Stimulated activated CD4-positive, alpha-beta T cell treated with anti-CD3 and anti-CD28 coated beads, Interleukin-1b, Interleukin-23, amount 100 ng/mL, for 4 hours (primary cell): ENCODE measurements at regions not wholly inside any gene's neighbourhood (a gene's known extent, or its start where the extent isn't known, plus 50 kb on each side); places are given as distances from the start of the nearest gene placed in this dataset.

Experiments used
- DNase-seq, 2 donors: peaks; one replicate each; pipeline ENCODE4 v3.0.0-alpha.2; 2020; ENCODE audit warnings: low read depth in 2 of 2

GRCh38 chr7:16320099-16320660, 101.2 kb downstream of the CRPPA start:
- DNase-seq = no peak

GRCh38 chr7:16318989-16319915, 102.1 kb downstream of the CRPPA start:
- DNase-seq = no peak

- no peak for DNase-seq
Measured at GRCh38 chr7:16318463-16318862, 102.9 kb downstream of the CRPPA start.

- no peak for DNase-seq
Measured at GRCh38 chr7:16317406-16317805, 103.9 kb downstream of the CRPPA start.

- DNase-seq = no peak
Measured at GRCh38 chr7:16315280-16315679, 106.1 kb downstream of the CRPPA start.

- no peak for DNase-seq
Measured at GRCh38 chr7:16309129-16309528, 112.2 kb downstream of the CRPPA start.

GRCh38 chr7:16301291-16301690, 120.0 kb downstream of the CRPPA start:
- no peak for DNase-seq

GRCh38 chr7:16300361-16300895, 120.9 kb downstream of the CRPPA start:
- DNase-seq = no peak

GRCh38 chr7:16299853-16300252, 121.5 kb downstream of the CRPPA start:
- no peak for DNase-seq

GRCh38 chr7:16298221-16298620, 123.1 kb downstream of the CRPPA start:
- DNase-seq = no peak

- no peak for DNase-seq
Measured at GRCh38 chr7:16295558-16295957, 125.8 kb downstream of the CRPPA start.

GRCh38 chr7:16293669-16294425, 127.5 kb downstream of the CRPPA start:
- DNase-seq = no peak

GRCh38 chr7:16284581-16284980, 136.8 kb downstream of the CRPPA start:
- no peak for DNase-seq

GRCh38 chr7:16278167-16278787, 143.1 kb downstream of the CRPPA start:
- DNase-seq = no peak

GRCh38 chr7:16271990-16272665, 149.2 kb downstream of the CRPPA start:
- no peak for DNase-seq

GRCh38 chr7:16271355-16271915, 149.9 kb downstream of the CRPPA start:
- no peak for DNase-seq

- no peak for DNase-seq
Measured at GRCh38 chr7:16270844-16271243, 150.5 kb downstream of the CRPPA start.

GRCh38 chr7:16268821-16269768, 152.2 kb downstream of the CRPPA start:
- DNase-seq = no peak

GRCh38 chr7:16267953-16268820, 153.2 kb downstream of the CRPPA start:
- no peak for DNase-seq
